ENCODE measurements at regions not wholly inside any gene's neighbourhood (a gene's known extent, or its start where the extent isn't known, plus 50 kb on each side); places are given as distances from the start of the nearest gene placed in this dataset.

- no peak for DNase-seq (ENCODE audit: low read depth)
- no peak overlapping the region for H3K4me3 ChIP-seq (ENCODE audit: low read depth, low read length)
- TF ChIP-seq CTCF (IDR thresholded peaks at IDR 0.05; ENCODE audit: low read depth, low read length) (no peak), MAX (IDR thresholded peaks at IDR 0.05; ENCODE audit: low read depth, low read length) (no peak), MYC (IDR thresholded peaks at IDR 0.05; ENCODE audit: low read depth, low read length) (no peak), POLR2A (IDR thresholded peaks at IDR 0.05; ENCODE audit: extremely low read depth, insufficient read length) (no peak)
These were observed 161.0 kb upstream of the B3GAT1 start for GRCh38 chr11:134572741-134573675.

- DNase-seq (ENCODE audit: low read depth): no peak
- TF ChIP-seq POLR2A (IDR thresholded peaks at IDR 0.05; ENCODE audit: extremely low read depth, insufficient read length) (no peak), CTCF (IDR thresholded peaks at IDR 0.05; ENCODE audit: low read depth, low read length) (no peak), MAX (IDR thresholded peaks at IDR 0.05; ENCODE audit: low read depth, low read length) (no peak), MYC (IDR thresholded peaks at IDR 0.05; ENCODE audit: low read depth, low read length) (no peak)
- no peak overlapping the region for H3K4me3 ChIP-seq (ENCODE audit: low read depth, low read length)
These were observed 159.3 kb upstream of the B3GAT1 start for GRCh38 chr11:134571301-134571700.

- TF ChIP-seq MYC (IDR thresholded peaks at IDR 0.05; ENCODE audit: low read depth, low read length) (no peak), POLR2A (IDR thresholded peaks at IDR 0.05; ENCODE audit: extremely low read depth, insufficient read length) (no peak), MAX (IDR thresholded peaks at IDR 0.05; ENCODE audit: low read depth, low read length) (no peak), CTCF (IDR thresholded peaks at IDR 0.05; ENCODE audit: low read depth, low read length) (no peak)
- no peak overlapping the region for H3K4me3 ChIP-seq (ENCODE audit: low read depth, low read length)
- DNase-seq (ENCODE audit: low read depth): no peak
These were observed 157.2 kb upstream of the B3GAT1 start for GRCh38 chr11:134569195-134569594.

GRCh38 chr11:134566311-134566710 is 154.3 kb upstream of the B3GAT1 start:
- DNase-seq (ENCODE audit: low read depth): no peak
- TF ChIP-seq MAX (IDR thresholded peaks at IDR 0.05; ENCODE audit: low read depth, low read length): no peak
- TF ChIP-seq CTCF (IDR thresholded peaks at IDR 0.05; ENCODE audit: low read depth, low read length): no peak
- no peak for TF ChIP-seq POLR2A (IDR thresholded peaks at IDR 0.05; ENCODE audit: extremely low read depth, insufficient read length)
- TF ChIP-seq MYC (IDR thresholded peaks at IDR 0.05; ENCODE audit: low read depth, low read length): no peak
- no peak overlapping the region for H3K4me3 ChIP-seq (ENCODE audit: low read depth, low read length)

- no peak for TF ChIP-seq POLR2A (IDR thresholded peaks at IDR 0.05; ENCODE audit: extremely low read depth, insufficient read length)
- TF ChIP-seq MYC (IDR thresholded peaks at IDR 0.05; ENCODE audit: low read depth, low read length): no peak
- TF ChIP-seq MAX (IDR thresholded peaks at IDR 0.05; ENCODE audit: low read depth, low read length): no peak
- TF ChIP-seq CTCF (IDR thresholded peaks at IDR 0.05; ENCODE audit: low read depth, low read length): no peak
- no peak for DNase-seq (ENCODE audit: low read depth)
- no peak overlapping the region for H3K4me3 ChIP-seq (ENCODE audit: low read depth, low read length)
These were observed 153.4 kb upstream of the B3GAT1 start for GRCh38 chr11:134565343-134565891.

All from NB4 (cell line).